NCI-H1436 (cell line): ENCODE measurements at regions not wholly inside any gene's neighbourhood (a gene's known extent, or its start where the extent isn't known, plus 50 kb on each side); places are given as distances from the start of the nearest gene placed in this dataset.

Experiments
- DNase-seq: peaks from one replicate; lab custom pipeline; 2025; lab: John Stamatoyannopoulos, UW

GRCh38 chr2:196399096-196399495, 227.7 kb upstream of the STK17B start:
- DNase-seq = no peak

GRCh38 chr2:196399722-196400691, 228.6 kb upstream of the STK17B start:
- no peak for DNase-seq

GRCh38 chr2:196403471-196403870, 232.1 kb upstream of the STK17B start:
- no peak for DNase-seq

GRCh38 chr2:196404276-196404675, 232.9 kb upstream of the STK17B start:
- DNase-seq = no peak

GRCh38 chr2:196407675-196408264, 231.7 kb upstream of the CCDC150 start:
- no peak for DNase-seq

GRCh38 chr2:196409376-196409775, 230.1 kb upstream of the CCDC150 start:
- DNase-seq = no peak

GRCh38 chr2:196410008-196410407, 229.5 kb upstream of the CCDC150 start:
- DNase-seq = no peak

GRCh38 chr2:196413821-196414274, 225.7 kb upstream of the CCDC150 start:
- DNase-seq = no peak

GRCh38 chr2:196415384-196415783, 224.1 kb upstream of the CCDC150 start:
- no peak for DNase-seq

GRCh38 chr2:196420143-196420542, 219.4 kb upstream of the CCDC150 start:
- no peak for DNase-seq

GRCh38 chr2:196421880-196422279, 217.6 kb upstream of the CCDC150 start:
- no peak for DNase-seq

GRCh38 chr2:196422361-196422760, 217.2 kb upstream of the CCDC150 start:
- no peak for DNase-seq

- DNase-seq = no peak
These were observed 213.4 kb upstream of the CCDC150 start for GRCh38 chr2:196426122-196426521.

GRCh38 chr2:196427986-196428634, 211.4 kb upstream of the CCDC150 start:
- peak; percentile 13 for DNase-seq

- DNase-seq = no peak
These were observed 208.4 kb upstream of the CCDC150 start for GRCh38 chr2:196431076-196431475.

- no peak for DNase-seq
These were observed 207.6 kb upstream of the CCDC150 start for GRCh38 chr2:196431957-196432356.

GRCh38 chr2:196433116-196433515, 206.4 kb upstream of the CCDC150 start:
- no peak for DNase-seq

GRCh38 chr2:196434217-196434616, 205.3 kb upstream of the CCDC150 start:
- DNase-seq = no peak

- no peak for DNase-seq
These were observed 204.3 kb upstream of the CCDC150 start for GRCh38 chr2:196435189-196435588.

GRCh38 chr2:196437626-196438025, 201.9 kb upstream of the CCDC150 start:
- no peak for DNase-seq

- no peak for DNase-seq
These were observed 199.8 kb upstream of the CCDC150 start for GRCh38 chr2:196439760-196440159.

- no peak for DNase-seq
These were observed 199.1 kb upstream of the CCDC150 start for GRCh38 chr2:196440413-196440812.

GRCh38 chr2:196441527-196441926, 198.0 kb upstream of the CCDC150 start:
- no peak for DNase-seq
